A172 (cell line): ENCODE measurements at regions not wholly inside any gene's neighbourhood (a gene's known extent, or its start where the extent isn't known, plus 50 kb on each side); places are given as distances from the start of the nearest gene placed in this dataset.
A peak's percentile ranks its signal among the peaks of the same experiment; 100 is the strongest.

Experiments used
- DNase-seq: peaks from one replicate; pipeline ENCODE4 v3.0.0-alpha.2; 2015; ENCODE audit warnings: low spot score

- no peak for DNase-seq
Measured at GRCh38 chr18:28858248-28858647, 681.3 kb upstream of the CDH2 start.

DNA sequence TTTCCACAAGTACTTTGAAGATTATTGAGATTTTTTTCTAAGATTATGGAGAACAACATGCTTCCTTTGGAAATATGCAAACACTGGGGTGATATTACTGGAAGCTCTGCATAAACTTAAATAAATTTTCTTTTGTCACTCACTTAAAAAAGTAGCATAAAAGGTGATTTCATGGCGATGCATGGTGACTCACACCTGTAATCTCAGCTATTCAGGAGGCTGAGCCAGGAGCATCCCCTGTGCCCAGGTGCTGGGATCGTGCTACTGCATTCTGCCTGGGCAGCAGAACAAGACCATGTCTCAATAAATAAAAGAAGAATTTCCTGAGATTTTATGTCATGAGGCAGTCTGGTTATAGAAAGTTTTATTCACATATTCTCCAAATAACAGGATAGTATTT is 679.1 kb upstream of the CDH2 start:
- no peak for DNase-seq

GRCh38 chr18:28855524-28855923 is 678.6 kb upstream of the CDH2 start:
- DNase-seq = peak; percentile 14

DNA sequence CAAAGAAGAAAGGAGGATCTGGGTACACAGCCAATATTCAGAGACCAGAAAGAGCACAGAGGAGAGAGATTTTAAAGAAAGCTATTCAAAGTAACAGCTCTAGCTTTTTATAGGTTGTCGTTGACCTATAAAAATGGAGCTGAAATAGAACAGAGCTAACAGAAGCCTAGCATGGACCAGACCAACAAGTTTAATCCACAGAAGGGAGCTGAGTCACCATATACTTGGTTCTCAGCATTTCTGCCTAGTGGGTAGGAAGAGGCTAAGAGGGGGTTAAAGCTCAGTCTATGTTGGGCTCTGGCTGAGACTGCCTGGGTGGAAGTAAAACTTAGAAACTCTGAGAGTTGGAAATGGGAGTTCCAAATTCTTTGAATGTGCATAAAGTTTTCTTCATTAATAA is 678.0 kb upstream of the CDH2 start:
- peak; percentile 10 for DNase-seq

DNA sequence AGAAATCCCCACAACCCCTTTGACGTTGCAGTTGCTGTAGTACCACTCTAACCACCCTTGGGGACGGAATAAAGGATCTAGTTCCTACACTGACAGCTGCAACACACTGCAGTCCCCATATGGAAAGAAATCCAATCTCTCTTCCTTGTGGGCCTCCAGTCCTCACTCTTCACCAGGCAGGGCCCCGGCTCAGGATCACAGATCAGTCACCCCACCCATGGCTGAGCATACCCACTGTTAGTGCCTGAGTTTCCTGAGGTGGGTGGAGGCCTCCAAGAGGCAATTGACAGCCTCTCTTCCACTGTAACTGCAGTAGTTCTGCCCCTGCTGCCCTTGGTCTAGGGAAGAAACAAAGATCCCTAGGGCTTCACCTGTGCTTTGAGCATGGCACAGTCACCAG is 670.0 kb upstream of the CDH2 start:
- no peak for DNase-seq

GRCh38 chr18:28837100-28837499 is 660.2 kb upstream of the CDH2 start:
- DNase-seq = peak; percentile 4

- DNase-seq = peak; percentile 76
Measured at GRCh38 chr18:28834889-28835288, 658.0 kb upstream of the CDH2 start.

GRCh38 chr18:28831908-28832307 is 655.0 kb upstream of the CDH2 start:
- DNase-seq = no peak

DNA sequence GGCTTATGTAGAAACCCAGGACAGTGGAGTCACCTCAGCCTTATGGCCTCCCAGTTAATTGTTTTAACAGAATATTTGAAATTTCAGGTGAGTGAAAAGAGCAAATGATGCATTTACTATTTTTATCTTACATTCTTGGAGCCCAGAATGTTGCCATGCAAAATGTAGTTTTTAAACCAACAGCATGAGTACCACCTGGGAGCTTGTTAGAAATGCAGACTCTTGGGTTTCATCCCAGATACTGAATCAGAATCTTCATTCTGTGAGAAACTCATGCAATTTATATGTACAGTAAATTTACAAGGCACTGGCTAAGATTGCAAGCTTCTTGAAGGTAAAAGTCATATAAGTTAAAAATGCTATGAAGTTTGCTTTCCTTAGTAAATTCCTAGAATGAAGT is 654.5 kb upstream of the CDH2 start:
- no peak for DNase-seq

DNA sequence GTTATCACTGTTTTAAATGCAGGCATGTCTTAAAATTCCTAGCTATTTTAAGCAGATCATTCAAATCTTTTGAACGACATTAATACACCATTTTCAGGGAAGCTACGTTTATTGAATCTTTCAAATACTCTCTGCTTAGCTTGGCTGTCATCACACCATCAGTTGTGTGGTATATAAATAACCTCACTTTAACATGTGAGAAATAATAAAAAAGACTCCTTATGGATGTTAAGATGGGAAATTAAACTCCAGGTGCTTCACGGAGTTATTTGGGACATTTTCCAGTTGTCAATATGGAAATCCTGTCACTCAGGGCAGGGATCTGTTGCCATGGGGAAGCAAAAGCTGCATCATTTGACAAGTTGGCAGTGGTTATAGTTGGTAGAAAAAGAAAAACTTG is 649.2 kb upstream of the CDH2 start:
- no peak for DNase-seq

DNA sequence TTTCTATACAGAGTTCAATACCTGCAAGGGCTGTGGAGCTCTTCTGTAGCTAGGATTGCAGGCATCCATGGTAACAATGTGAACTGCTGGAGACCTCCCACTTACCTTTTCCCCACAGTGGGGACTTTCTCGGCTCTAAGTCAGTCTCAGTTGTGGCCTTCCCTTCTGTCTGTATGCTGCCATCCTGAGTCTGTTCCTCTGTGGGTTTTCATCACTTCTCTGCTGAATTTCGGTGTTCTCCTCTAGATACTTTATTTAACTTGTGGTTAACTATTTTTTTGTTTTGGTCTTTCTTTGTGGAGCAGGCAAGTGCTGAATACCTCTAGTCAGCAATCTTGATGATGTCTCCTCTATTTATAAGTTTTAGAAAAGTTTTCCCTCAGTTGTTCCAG is 647.2 kb upstream of the CDH2 start:
- no peak for DNase-seq

GRCh38 chr18:28823506-28824182 is 646.7 kb upstream of the CDH2 start:
- no peak for DNase-seq

GRCh38 chr18:28820353-28820752 is 643.4 kb upstream of the CDH2 start:
- DNase-seq = no peak

DNA sequence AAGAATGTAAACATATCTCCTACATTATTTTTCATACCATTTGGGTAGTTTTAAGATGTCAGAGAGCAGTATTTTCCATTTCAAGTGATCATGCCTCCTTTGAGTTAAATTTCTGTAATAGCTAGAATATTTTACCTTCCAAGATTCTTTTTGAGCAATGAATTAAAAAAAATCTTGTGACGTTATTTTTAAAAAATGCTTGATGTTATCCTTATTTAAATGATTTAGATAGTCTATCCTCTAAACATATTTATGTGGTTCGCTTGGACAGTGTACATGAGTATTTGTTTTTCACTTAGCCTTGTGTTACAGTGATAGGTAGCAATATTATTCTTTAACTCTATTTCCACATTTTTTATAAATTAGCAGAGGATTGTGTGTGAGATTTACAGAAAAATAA is 639.2 kb upstream of the CDH2 start:
- no peak for DNase-seq

DNA sequence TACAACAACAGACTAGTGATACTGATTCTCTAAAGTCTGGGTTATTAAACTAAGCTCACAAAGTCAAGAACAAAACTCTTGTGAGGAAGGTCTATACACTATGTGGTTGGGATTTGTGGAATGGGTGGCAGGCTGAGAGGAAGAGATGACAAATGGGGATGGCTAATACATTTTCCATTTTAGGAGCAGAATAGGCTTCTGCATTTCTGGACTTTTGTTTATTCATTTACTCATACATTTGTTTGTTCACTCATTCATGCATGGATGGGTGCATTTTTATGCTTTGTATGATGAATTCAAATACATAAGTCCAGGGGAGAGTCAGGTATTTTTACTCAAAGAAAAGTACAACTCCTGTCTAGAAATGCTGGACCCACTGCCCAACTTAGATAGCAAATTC is 637.4 kb upstream of the CDH2 start:
- DNase-seq = no peak

DNA sequence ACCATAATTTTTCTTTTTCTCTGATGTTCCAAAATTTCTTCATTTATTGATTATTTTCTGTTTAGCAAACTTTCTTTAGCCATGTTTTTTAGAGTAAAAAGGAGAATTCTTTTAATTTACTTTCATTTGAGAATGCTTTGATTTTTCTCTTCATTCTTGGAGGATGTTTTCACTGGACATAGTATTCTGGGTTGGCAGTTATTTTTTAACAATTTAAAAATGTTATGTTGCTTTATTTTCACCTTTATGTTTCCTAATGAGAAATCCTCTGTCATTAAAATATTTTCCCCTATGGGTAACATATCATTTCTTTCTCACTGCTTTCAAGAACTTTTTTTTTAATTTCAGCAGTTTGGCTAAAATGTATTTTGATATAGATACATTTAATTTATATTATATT is 631.4 kb upstream of the CDH2 start:
- DNase-seq = no peak

DNA sequence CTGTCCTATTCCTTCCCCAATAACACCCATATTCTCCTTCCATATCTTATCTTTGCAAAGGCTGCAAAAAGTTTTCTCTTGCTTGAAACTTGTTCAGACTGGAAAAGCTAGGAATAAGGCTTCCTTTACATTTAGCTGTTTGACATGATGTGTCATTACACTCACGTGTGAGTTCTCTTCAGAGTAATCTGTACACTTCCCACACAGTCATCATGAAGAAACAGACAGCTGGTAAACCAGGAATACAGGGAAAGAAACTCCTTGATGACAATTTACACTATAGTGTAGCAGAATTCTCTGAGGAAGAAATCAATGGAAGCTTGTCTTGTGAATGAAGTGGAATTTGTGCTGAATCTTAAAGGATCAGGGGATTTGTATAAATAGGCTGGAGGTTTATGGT is 628.6 kb upstream of the CDH2 start:
- no peak for DNase-seq

DNA sequence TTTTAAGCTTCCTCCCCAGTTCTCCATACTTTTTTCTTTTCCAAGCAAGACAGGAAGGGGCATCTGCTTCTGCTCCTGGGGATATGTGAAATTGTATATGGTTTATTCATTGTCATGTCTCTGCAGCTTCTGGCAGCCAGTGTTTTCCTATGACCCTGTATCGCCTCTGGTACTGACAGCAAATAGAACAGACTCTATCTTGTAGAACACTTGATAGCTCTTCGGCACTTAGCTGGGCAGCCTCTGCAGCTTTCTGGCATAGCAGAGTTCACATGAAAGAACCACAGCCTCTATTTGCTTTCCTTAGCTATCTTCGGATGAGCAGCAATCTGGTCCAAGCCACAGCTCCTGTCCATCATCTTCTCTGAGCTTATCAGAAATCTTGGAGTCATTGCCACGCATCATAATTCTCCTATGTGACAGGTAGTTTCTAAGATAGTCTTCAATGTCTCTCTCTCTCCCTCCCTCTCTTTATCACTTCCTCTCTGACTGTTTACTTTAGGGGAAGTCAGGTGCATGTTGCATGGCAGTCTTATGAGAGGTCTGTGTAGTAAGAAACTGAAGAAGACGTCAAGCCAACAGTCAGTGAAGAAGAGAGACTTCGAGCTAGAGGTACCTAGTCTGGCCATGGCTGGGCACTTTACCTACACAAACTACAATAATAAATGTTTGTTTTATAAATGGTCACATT is 627.7 kb upstream of the CDH2 start:
- DNase-seq = no peak

GRCh38 chr18:28802546-28802945 is 625.6 kb upstream of the CDH2 start:
- DNase-seq = peak; percentile 82

DNA sequence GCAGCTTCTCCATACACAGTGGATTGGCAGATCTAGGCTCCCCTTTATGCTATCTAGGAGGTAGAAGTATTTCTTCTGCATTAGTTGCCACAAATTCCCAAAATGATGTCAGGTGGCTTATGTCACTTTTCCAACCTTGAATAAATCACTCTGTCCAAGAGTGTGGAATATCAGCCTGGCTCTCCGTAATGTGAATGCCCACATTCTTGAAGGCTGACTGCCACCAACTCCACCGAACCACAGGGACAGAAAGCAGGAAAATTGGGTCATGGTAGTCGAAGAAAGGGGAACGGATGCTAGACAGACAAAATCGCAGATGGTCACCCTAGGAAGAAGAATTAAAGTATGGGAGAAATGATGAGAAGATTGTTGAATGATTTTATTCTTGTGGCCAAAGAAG is 624.9 kb upstream of the CDH2 start:
- peak; percentile 48 for DNase-seq

DNA sequence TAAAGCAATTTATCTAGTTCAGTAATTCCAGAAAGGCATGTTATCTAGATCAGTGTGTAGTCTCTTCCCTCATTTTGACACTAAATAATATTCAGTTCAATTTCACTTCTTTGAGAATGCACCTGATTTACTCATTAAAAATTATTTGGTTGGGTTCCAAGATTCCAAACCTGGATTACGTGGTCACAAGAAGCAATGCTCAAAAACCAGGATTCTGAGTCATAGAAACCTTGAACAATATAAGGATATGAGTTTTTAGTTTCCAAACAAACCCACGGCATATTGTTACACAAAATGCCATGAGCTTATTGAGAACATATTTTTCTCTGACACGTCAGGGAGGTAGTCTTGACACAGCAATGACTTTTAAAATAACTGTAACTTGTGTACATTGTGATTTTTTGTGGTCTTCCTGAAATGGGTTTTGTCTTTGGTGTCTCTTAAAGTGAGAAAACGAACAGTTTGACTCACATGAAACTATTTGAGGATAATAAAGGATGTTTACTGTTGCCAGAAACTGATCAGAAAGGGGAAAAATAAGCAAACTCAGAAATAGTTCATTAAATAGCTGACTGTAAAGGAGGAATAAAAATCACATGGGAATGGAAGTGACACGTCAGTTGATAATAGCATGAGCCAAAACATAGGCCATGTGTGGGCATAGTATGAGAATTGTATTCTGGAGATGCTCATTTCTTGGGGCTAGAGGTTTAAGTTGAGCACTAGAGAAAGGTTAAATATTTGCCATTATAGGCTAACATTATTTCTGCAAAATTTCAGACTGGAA is 617.7 kb upstream of the CDH2 start:
- peak; percentile 64 for DNase-seq

- DNase-seq = no peak
Measured at GRCh38 chr18:28793901-28794300, 617.0 kb upstream of the CDH2 start.
